ENCODE measurements at regions not wholly inside any gene's neighbourhood (a gene's known extent, or its start where the extent isn't known, plus 50 kb on each side); places are given as distances from the start of the nearest gene placed in this dataset.

GRCh38 chr6:90409700-90410099, 113.1 kb upstream of the BACH2 start:
- TF ChIP-seq, protein P1, sequence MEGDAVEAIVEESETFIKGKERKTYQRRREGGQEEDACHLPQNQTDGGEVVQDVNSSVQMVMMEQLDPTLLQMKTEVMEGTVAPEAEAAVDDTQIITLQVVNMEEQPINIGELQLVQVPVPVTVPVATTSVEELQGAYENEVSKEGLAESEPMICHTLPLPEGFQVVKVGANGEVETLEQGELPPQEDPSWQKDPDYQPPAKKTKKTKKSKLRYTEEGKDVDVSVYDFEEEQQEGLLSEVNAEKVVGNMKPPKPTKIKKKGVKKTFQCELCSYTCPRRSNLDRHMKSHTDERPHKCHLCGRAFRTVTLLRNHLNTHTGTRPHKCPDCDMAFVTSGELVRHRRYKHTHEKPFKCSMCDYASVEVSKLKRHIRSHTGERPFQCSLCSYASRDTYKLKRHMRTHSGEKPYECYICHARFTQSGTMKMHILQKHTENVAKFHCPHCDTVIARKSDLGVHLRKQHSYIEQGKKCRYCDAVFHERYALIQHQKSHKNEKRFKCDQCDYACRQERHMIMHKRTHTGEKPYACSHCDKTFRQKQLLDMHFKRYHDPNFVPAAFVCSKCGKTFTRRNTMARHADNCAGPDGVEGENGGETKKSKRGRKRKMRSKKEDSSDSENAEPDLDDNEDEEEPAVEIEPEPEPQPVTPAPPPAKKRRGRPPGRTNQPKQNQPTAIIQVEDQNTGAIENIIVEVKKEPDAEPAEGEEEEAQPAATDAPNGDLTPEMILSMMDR (IDR thresholded peaks at IDR 0.05; ENCODE audit: poor library complexity): no peak
- no peak for TF ChIP-seq EZH2phosphoT487 (IDR thresholded peaks at IDR 0.05; ENCODE audit: low read depth, severe bottlenecking, unreplicated experiment)

All from hepatocyte (in vitro differentiated cells).